Type B pancreatic cell (in vitro differentiated cells): ENCODE measurements at regions not wholly inside any gene's neighbourhood (a gene's known extent, or its start where the extent isn't known, plus 50 kb on each side); places are given as distances from the start of the nearest gene placed in this dataset.

Experiments
- DNase-seq: peaks from one replicate; pipeline ENCODE4 v3.0.0; 2021; ENCODE audit warnings: mixed read lengths; ENCODE audit not compliant: unreplicated experiment; ENCODE audit errors: extremely low spot score
- H3K27ac Mint-ChIP-seq: 2 replicates; pipeline ENCODE4 v1.8.0; 2021; ENCODE audit warnings: mild to moderate bottlenecking, mixed read lengths
- H3K27me3 Mint-ChIP-seq: 2 replicates; pipeline ENCODE4 v1.8.0; 2021; ENCODE audit warnings: mixed read lengths
- H3K36me3 Mint-ChIP-seq: 2 replicates; pipeline ENCODE4 v1.8.0; 2021; ENCODE audit warnings: mixed read lengths
- H3K4me1 Mint-ChIP-seq: one replicate; pipeline ENCODE4 v1.8.0; 2021; ENCODE audit warnings: mixed read lengths; ENCODE audit not compliant: unreplicated experiment
- H3K4me3 Mint-ChIP-seq: 2 replicates; pipeline ENCODE4 v1.8.0; 2021; ENCODE audit warnings: mild to moderate bottlenecking, mixed read lengths
- H3K9me3 Mint-ChIP-seq: 2 replicates; pipeline ENCODE4 v1.8.0; 2021; ENCODE audit warnings: mixed read lengths
- CTCF ChIP-seq: fragments of 200-600 bp; sonication (generic); conservative IDR thresholded peaks from 2 replicates; pipeline ENCODE4 v1.5.0; 2021; ENCODE audit warnings: antibody characterized with exemption, mild to moderate bottlenecking

- DNase-seq: no peak
- Mint-ChIP-seq H3K36me3 (no peaks in the 10 kb centered on the region), H3K27ac (no peak overlapping the region), H3K27me3 (no peaks in the 10 kb centered on the region), H3K9me3 (no peaks in the 10 kb centered on the region), H3K4me3 (no peak overlapping the region), H3K4me1 (no peaks in the 10 kb centered on the region)
- TF ChIP-seq CTCF: no peak
Measured at GRCh38 chr9:118567861-118568260, 801.4 kb downstream of the BRINP1 start.

DNA sequence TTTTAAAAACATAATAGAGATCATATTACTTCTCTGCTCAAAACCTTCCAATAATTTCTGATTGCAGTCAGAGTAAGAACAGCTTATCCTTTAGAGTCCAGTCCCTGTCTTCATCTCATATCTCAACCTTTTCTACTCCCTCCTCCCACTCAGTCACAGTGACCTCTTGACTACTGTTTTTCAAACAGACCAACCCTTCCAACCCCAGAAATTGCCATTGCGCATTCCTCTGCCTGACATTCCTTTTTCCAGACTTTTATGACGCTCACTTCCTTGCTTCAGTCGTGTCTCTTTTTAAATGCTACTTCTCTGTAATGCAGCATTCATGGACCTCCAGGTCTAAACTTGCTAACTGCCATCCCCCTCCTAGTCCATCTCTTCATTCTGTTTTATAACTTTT lies 800.5 kb downstream of the BRINP1 start:
- Mint-ChIP-seq H3K9me3 (no peaks in the 10 kb centered on the region), H3K4me1 (no peaks in the 10 kb centered on the region), H3K36me3 (no peaks in the 10 kb centered on the region), H3K4me3 (no peak overlapping the region), H3K27ac (no peak overlapping the region), H3K27me3 (no peaks in the 10 kb centered on the region)
- TF ChIP-seq CTCF: no peak
- DNase-seq: no peak

DNA sequence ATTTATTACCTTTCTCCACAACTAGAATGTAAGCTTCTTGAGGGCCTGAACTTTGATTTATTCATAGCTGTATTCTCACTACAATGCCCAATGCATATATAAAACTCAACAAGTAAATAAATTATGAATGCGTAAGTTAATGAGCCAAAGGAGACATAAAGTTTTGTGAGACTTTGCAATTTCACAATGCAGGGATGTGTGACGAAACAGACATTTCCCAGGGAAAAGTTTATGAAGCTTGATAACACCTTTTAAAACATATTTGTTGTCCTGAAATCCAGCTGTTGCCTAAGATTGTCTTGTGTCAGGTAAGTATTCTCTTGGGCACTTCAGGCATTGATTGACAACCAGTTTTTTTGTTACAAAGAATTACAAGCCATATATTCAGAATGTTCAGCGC lies 800.1 kb downstream of the BRINP1 start:
- Mint-ChIP-seq H3K9me3 (no peaks in the 10 kb centered on the region), H3K27ac (no peak overlapping the region), H3K4me3 (no peak overlapping the region), H3K27me3 (no peaks in the 10 kb centered on the region), H3K36me3 (no peaks in the 10 kb centered on the region), H3K4me1 (no peaks in the 10 kb centered on the region)
- DNase-seq: no peak
- no peak for TF ChIP-seq CTCF

- Mint-ChIP-seq H3K36me3 (no peaks in the 10 kb centered on the region), H3K27ac (no peak overlapping the region), H3K27me3 (no peaks in the 10 kb centered on the region), H3K4me3 (no peak overlapping the region), H3K9me3 (no peaks in the 10 kb centered on the region), H3K4me1 (no peaks in the 10 kb centered on the region)
- no peak for DNase-seq
- no peak for TF ChIP-seq CTCF
Measured at GRCh38 chr9:118570066-118570465, 799.2 kb downstream of the BRINP1 start.

- Mint-ChIP-seq H3K27ac (no peak overlapping the region), H3K4me1 (no peaks in the 10 kb centered on the region)
Measured at GRCh38 chr9:118575341-118576070, 793.7 kb downstream of the BRINP1 start.

More at GRCh38 chr9:118575341-118576070, 793.7 kb downstream of the BRINP1 start:
- Mint-ChIP-seq H3K36me3 (no peaks in the 10 kb centered on the region), H3K4me3 (no peak overlapping the region), H3K27me3 (no peaks in the 10 kb centered on the region), H3K9me3 (no peaks in the 10 kb centered on the region)
- no peak for TF ChIP-seq CTCF
- DNase-seq: no peak
